LNCaP clone FGC (cell line): ENCODE measurements at regions not wholly inside any gene's neighbourhood (a gene's known extent, or its start where the extent isn't known, plus 50 kb on each side); places are given as distances from the start of the nearest gene placed in this dataset.
A peak's percentile ranks its signal among the peaks of the same experiment; 100 is the strongest.

Experiments used
- DNase-seq: peaks from one replicate; pipeline ENCODE4 v3.0.0-alpha.2; 2011; ENCODE audit warnings: low read depth
- H3K4me3 ChIP-seq: 2 replicates; pipeline ENCODE4 v1.5.1; 2011; ENCODE audit warnings: mild to moderate bottlenecking, low read depth, low read length, control low read depth
- CTCF ChIP-seq: IDR thresholded peaks from 2 replicates; pipeline ENCODE4 v1.5.1; 2012; ENCODE audit warnings: mild to moderate bottlenecking; ENCODE audit not compliant: control insufficient read depth, insufficient read depth; ENCODE audit errors: extremely low read depth

- no peak for TF ChIP-seq CTCF
- no peak for DNase-seq
- H3K4me3 ChIP-seq, result no peak overlapping the region
Observed at GRCh38 chr9:108057421-108058134, 568.0 kb upstream of the KLF4 start.

- no peak for DNase-seq
- TF ChIP-seq CTCF, result no peak
- H3K4me3 ChIP-seq, result no peak overlapping the region
Observed at GRCh38 chr9:108056805-108057386, 567.3 kb upstream of the KLF4 start.

GRCh38 chr9:108056084-108056804 lies 566.7 kb upstream of the KLF4 start:
- no peak for DNase-seq
- no peak for TF ChIP-seq CTCF
- H3K4me3 ChIP-seq, result no peak overlapping the region

GRCh38 chr9:108054131-108054630 lies 564.6 kb upstream of the KLF4 start:
- H3K4me3 ChIP-seq, result 0 out of 2 replicates have a peak overlapping the region, but pooled peaks have one; percentile 13
- DNase-seq, result no peak
- no peak for TF ChIP-seq CTCF

- peak; percentile 85 for DNase-seq
Observed at GRCh38 chr9:108053555-108054061, 564.0 kb upstream of the KLF4 start.

More at GRCh38 chr9:108053555-108054061, 564.0 kb upstream of the KLF4 start:
- no peak for TF ChIP-seq CTCF
- H3K4me3 ChIP-seq, result 0 out of 2 replicates have a peak overlapping the region, but pooled peaks have one; percentile 13
